Pancreas (tissue), 10 donors: ENCODE measurements at regions not wholly inside any gene's neighbourhood (a gene's known extent, or its start where the extent isn't known, plus 50 kb on each side); places are given as distances from the start of the nearest gene placed in this dataset.
A peak's percentile ranks its signal among the peaks of the same experiment; 100 is the strongest.

Experiments
- ATAC-seq, 4 donors: fragments of 200-7000 bp; cut with Tn5 transposase; one replicate each; pipeline versions ENCODE4 v1.8.0 to v1.9.1; 2020; ENCODE audit warnings: mild to moderate bottlenecking in 4 of 4, moderate library complexity in 4 of 4
- DNase-seq, 6 donors: peaks; one replicate each; pipeline ENCODE4 v3.0.0-alpha.2; 2020
- FAIRE-seq: peaks from 2 replicates; lab custom pipeline; 2012; peaks lifted over from hg19 to GRCh38; lab: Jason Lieb, UNC
- H3K27ac ChIP-seq, 4 donors: fragments of 200-600 bp; sonication (generic); 1 replicate in 3 of 4; 2 replicates in 1 of 4; pipeline versions ENCODE4 v1.5.0 to v1.8.0; 2020
- H3K27me3 ChIP-seq, 4 donors: fragments of 200-600 bp; one replicate each; pipeline ENCODE4 v1.8.0; 2021
- H3K36me3 ChIP-seq, 3 donors: fragments of 200-600 bp; sonication (generic) in 1 of 3; one replicate each; pipeline versions ENCODE4 v1.5.0 to v1.8.0; 2020 to 2021
- H3K4me1 ChIP-seq, 3 donors: fragments of 200-600 bp; one replicate each; pipeline ENCODE4 v1.8.0; 2021
- H3K4me3 ChIP-seq, 4 donors: fragments of 200-600 bp; sonication (generic) in 2 of 4; one replicate each; pipeline versions ENCODE4 v1.5.0 to v1.8.0; 2020 to 2021
- H3K9me3 ChIP-seq, 4 donors: fragments of 200-600 bp; one replicate each; pipeline ENCODE4 v1.8.0; 2021
- WGBS, 2 donors: extraction: QIAGEN DNeasy Blood & Tissue Kit; methylation state at CpG; one replicate each; pipeline ENCODE4 v1.1.7; 2013; 5-methylcytosine and 5-hydroxymethylcytosine counted together
- intact Hi-C, 3 donors: fragments of 100-400 bp; cut with DNase I; formaldehyde crosslinking; loops; one replicate each; pipeline versions ENCODE4 v1.11.1 to v1.14.2; 2022
- TF ChIP-seq, protein P1 (sequence below), 4 donors: fragments of 200-600 bp; sonication (generic) in 3 of 4; IDR thresholded peaks; one replicate each; pipeline versions ENCODE4 v1.5.0 to v1.8.0; 2021; ENCODE audit warnings: antibody characterized with exemption in 4 of 4
- donor health status: healthy with polysubstance abuse.
- donor health status: DM: no; HTN: no; CAD: no; lungs with moderate emphysema.
- donor health status: DM: no; HTN: no; CAD: no.
- donor health status: control.
- donor health status: control.
- donor health status: Bipolar disorder and iron deficiency.
- donor health status: DM: yes; HTN: yes; CAD: no.
- donor health status: DM: no; HTN: no; CAD: no.
- donor health status: DM: no; HTN: no; CAD: no.
- donor health status: DM: yes; HTN: yes; CAD: no.

DNA sequence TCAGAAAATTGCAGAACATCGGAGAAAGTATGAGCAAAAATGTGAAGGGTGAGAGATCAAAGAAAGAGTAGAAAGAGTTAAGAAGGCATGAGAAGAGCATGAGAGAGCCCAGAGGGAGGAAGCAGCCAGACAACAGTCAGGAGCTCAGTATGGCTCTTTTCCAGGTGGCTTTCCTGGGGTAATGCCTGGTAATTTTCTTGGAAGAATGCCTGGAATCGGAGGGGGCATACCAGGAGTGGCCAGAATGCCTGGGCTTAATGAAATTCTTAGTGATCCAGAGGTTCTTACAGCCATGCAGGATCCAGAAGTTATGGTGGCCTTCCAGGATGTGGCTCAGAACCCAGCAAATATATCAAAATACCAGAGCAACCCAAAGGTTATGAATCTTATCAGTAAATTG lies 271.8 kb upstream of the TFPI start:
- no peaks in the 10 kb centered on the region for H3K9me3 ChIP-seq
- TF ChIP-seq, protein P1, sequence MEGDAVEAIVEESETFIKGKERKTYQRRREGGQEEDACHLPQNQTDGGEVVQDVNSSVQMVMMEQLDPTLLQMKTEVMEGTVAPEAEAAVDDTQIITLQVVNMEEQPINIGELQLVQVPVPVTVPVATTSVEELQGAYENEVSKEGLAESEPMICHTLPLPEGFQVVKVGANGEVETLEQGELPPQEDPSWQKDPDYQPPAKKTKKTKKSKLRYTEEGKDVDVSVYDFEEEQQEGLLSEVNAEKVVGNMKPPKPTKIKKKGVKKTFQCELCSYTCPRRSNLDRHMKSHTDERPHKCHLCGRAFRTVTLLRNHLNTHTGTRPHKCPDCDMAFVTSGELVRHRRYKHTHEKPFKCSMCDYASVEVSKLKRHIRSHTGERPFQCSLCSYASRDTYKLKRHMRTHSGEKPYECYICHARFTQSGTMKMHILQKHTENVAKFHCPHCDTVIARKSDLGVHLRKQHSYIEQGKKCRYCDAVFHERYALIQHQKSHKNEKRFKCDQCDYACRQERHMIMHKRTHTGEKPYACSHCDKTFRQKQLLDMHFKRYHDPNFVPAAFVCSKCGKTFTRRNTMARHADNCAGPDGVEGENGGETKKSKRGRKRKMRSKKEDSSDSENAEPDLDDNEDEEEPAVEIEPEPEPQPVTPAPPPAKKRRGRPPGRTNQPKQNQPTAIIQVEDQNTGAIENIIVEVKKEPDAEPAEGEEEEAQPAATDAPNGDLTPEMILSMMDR (IDR thresholded peaks at IDR 0.05) = no peak
- H3K36me3 ChIP-seq = no peaks in the 10 kb centered on the region
- H3K27me3 ChIP-seq = no peaks in the 10 kb centered on the region
- FAIRE-seq = no peak
- no peak for DNase-seq
- no peak overlapping the region for H3K4me3 ChIP-seq
- intact Hi-C loops = no loop called here
- ATAC-seq = no peak
- no peak overlapping the region for H3K27ac ChIP-seq
- H3K4me1 ChIP-seq = no peaks in the 10 kb centered on the region
- 55 to 56% methylated on average over 2 of the region's 2 CpGs for WGBS, 2 donors

DNA sequence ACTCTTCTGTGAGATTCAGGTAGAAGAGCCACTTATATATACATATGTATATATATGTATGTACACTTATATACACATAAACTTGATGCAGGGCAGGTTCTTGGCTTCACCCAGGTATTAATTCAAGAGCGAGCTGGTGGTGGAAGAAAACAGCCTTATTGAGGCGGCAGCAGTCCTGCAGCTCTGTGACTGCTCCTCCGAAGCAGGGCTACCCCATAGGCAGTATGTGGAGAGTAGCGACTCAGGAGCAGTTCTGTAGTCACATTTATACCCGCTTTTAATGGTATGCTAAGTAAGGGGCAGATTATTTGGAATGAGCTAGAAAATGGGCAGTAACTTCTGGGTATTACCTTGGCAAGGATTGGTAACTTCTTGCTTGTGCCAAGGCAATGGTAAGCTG lies 280.6 kb upstream of the TFPI start:
- no peaks in the 10 kb centered on the region for H3K36me3 ChIP-seq
- H3K4me1 ChIP-seq = no peaks in the 10 kb centered on the region
- intact Hi-C loops = no loop called here
- DNase-seq = no peak
- no peak overlapping the region for H3K4me3 ChIP-seq
- no peak for FAIRE-seq
- H3K27me3 ChIP-seq = no peaks in the 10 kb centered on the region
- ATAC-seq = no peak
- 93 to 96% methylated on average over 5 of the region's 5 CpGs for WGBS, 2 donors
- TF ChIP-seq, protein P1 (IDR thresholded peaks at IDR 0.05) = no peak
- no peaks in the 10 kb centered on the region for H3K9me3 ChIP-seq
- no peak overlapping the region for H3K27ac ChIP-seq

DNA sequence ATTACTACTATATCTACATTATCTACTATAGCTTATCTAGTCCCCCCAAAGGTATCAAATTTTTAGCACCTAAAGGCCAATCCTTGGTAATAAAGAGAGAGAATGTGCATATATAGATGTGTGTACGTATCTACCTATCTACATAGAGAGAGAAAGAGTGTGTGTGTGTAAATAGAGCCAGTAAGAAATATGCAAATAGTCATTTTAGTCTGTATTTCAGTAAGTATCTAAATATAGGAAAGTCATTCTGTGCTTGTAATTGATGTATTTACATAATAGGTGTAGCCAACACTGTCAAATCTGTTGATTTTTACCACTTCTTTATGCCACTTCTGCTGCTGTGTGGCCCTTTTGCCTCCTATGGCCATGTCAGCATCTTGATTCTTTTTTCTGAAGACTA lies 284.5 kb upstream of the TFPI start:
- no peaks in the 10 kb centered on the region for H3K9me3 ChIP-seq
- no peak for ATAC-seq
- H3K4me1 ChIP-seq = no peaks in the 10 kb centered on the region
- DNase-seq = no peak
- no peaks in the 10 kb centered on the region for H3K36me3 ChIP-seq
- H3K27me3 ChIP-seq = no peaks in the 10 kb centered on the region
- intact Hi-C loops = no loop called here
- TF ChIP-seq, protein P1 (IDR thresholded peaks at IDR 0.05) = no peak
- no peak for FAIRE-seq
- 77 to 82% methylated on average over 1 of the region's 1 CpG for WGBS, 2 donors
- H3K4me3 ChIP-seq = no peak overlapping the region
- H3K27ac ChIP-seq = no peak overlapping the region

DNA sequence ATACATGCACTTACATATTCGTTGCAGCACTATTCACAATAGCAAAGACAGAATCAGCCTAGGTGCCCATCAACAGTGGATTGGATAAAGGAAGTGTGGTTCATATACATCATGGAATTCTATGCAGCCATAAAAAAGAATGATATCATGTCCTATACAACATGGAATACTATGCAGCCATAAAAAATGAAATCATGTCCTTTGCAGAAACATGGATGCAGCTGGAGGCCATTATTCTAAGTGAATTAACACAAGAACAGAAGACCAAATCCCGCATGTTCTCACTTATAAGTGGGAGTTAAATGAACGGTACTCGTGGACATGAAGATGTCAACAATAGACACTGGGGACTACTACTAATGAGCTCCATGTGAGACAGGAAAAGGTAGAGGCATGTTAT lies 288.1 kb upstream of the TFPI start:
- Histone ChIP-seq H3K36me3 (no peaks in the 10 kb centered on the region), H3K27ac (no peak overlapping the region), H3K27me3 (no peaks in the 10 kb centered on the region), H3K4me3 (no peak overlapping the region), H3K9me3 (no peaks in the 10 kb centered on the region), H3K4me1 (no peaks in the 10 kb centered on the region)
- no peak for DNase-seq
- ATAC-seq = no peak
- WGBS, 2 donors = 94 to 99% methylated on average over 4 of the region's 4 CpGs
- TF ChIP-seq, protein P1 (IDR thresholded peaks at IDR 0.05) = no peak
- no peak for FAIRE-seq
- intact Hi-C loops = loop anchor here in 2 of 3 donors (5.0 to 10.0 kb wide), 3 partner anchors 248 to 345 kb away; no protein-coding TSS in a partner anchor

DNA sequence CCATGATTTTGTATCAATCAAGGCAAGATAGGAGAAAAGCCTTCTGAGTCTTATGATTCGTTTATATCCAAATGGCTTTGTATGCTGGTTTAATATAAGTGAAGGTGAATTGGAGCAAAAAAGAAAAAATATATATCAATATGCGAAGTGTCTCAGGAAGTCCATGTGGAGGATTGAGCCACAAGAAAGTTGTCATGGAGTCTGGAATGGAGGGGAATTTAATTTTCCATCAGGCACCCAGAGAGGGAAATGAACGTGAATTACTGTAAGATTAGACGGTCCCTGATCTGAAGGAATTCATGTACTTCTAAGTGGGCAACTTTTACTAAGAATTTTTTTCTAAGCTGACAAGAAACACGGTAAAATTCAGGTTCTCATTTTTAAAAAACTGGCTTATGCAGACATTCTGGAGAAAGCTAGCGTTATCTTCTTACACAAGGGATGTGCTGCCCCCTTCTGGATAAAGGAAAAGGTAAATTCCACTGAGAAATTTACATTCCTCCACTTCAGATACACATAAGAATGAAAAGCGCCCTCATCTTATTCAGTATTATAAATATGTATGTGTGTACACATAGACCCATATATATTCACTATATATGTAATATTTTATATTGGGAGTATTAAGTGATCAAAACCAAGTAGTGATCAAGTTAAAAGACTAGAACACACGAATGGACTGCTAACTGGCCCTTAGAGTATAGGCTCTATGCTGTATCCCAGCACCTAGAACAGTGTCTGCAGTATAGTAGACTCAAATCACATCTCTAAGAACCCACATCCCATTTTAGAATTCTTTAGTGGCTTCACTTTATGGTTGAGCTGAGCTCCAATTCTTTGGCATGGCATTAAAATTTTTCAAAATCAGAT lies 289.0 kb upstream of the TFPI start:
- Histone ChIP-seq H3K9me3 (no peaks in the 10 kb centered on the region), H3K27ac (no peak overlapping the region), H3K36me3 (no peaks in the 10 kb centered on the region), H3K4me3 (no peak overlapping the region), H3K4me1 (no peaks in the 10 kb centered on the region), H3K27me3 (no peaks in the 10 kb centered on the region)
- TF ChIP-seq, protein P1 (IDR thresholded peaks at IDR 0.05) = peak; percentile 13 to 62 (median 32)
- intact Hi-C loops = loop anchor here in 2 of 3 donors (5.0 to 10.0 kb wide), 3 partner anchors 248 to 346 kb away; no protein-coding TSS in a partner anchor
- 32 to 43% methylated on average over 8 of the region's 8 CpGs for WGBS, 2 donors
- peak; percentile 66 to 92 (median 82) for ATAC-seq
- DNase-seq = no peak
- FAIRE-seq = no peak
